DOHH2 (cell line): ENCODE measurements at regions not wholly inside any gene's neighbourhood (a gene's known extent, or its start where the extent isn't known, plus 50 kb on each side); places are given as distances from the start of the nearest gene placed in this dataset.

Source experiments
- H3F3A ChIP-seq: fragments of 200-600 bp; sonication (generic), shearing (Covaris generic); 2 replicates; pipeline ENCODE4 v1.6.0; 2016; ENCODE audit warnings: antibody characterized with exemption, mild to moderate bottlenecking; ENCODE audit not compliant: control insufficient read depth, insufficient read depth
- H3K27ac ChIP-seq: fragments of 200-600 bp; sonication (generic); 2 replicates; pipeline ENCODE4 v1.5.1; 2014; ENCODE audit warnings: low read depth, mild to moderate bottlenecking, low read length, moderate library complexity
- H3K27me3 ChIP-seq: fragments of 200-600 bp; sonication (generic); 2 replicates; pipeline ENCODE4 v1.6.1; 2014; ENCODE audit warnings: mild to moderate bottlenecking, low read length, mixed read lengths; ENCODE audit not compliant: control insufficient read depth
- H3K36me3 ChIP-seq: fragments of 200-600 bp; sonication (generic); 2 replicates; pipeline ENCODE4 v1.6.1; 2014; ENCODE audit warnings: mild to moderate bottlenecking, low read length, moderate library complexity, mixed read lengths; ENCODE audit not compliant: control insufficient read depth
- H3K4me1 ChIP-seq: fragments of 200-600 bp; sonication (generic); 2 replicates; pipeline ENCODE4 v1.6.1; 2014; ENCODE audit warnings: mild to moderate bottlenecking, low read length, mixed read lengths; ENCODE audit not compliant: control insufficient read depth
- H3K4me2 ChIP-seq: fragments of 200-600 bp; sonication (generic); 2 replicates; pipeline ENCODE4 v1.6.0; 2014; ENCODE audit warnings: mild to moderate bottlenecking, low read length, moderate library complexity
- H3K4me3 ChIP-seq: fragments of 200-600 bp; sonication (generic); 2 replicates; pipeline ENCODE4 v1.5.1; 2014; ENCODE audit warnings: mild to moderate bottlenecking, low read length, mixed read lengths
- H3K79me2 ChIP-seq: fragments of 200-600 bp; sonication (generic); 2 replicates; pipeline ENCODE4 v1.6.1; 2014; ENCODE audit warnings: mild to moderate bottlenecking, low read length, mixed read lengths; ENCODE audit not compliant: control insufficient read depth
- H3K9me2 ChIP-seq: fragments of 200-600 bp; sonication (generic); replicated peaks from 2 replicates; pipeline ENCODE4 v1.6.1; 2014; ENCODE audit warnings: mild to moderate bottlenecking, low read length, mixed read lengths; ENCODE audit not compliant: control insufficient read depth
- H3K9me3 ChIP-seq: fragments of 200-600 bp; sonication (generic); 2 replicates; pipeline ENCODE4 v1.6.1; 2014; ENCODE audit warnings: antibody characterized with exemption, low read length, mixed read lengths; ENCODE audit not compliant: control insufficient read depth, insufficient read depth
- H4K20me1 ChIP-seq: fragments of 200-600 bp; sonication (generic); 2 replicates; pipeline ENCODE4 v1.6.0; 2014; ENCODE audit warnings: low read depth, mild to moderate bottlenecking, antibody characterized with exemption, low read length, moderate library complexity; ENCODE audit not compliant: control insufficient read depth, insufficient read depth
- EZH2phosphoT487 ChIP-seq: fragments of 200-600 bp; sonication (generic); IDR thresholded peaks from 2 replicates; pipeline ENCODE4 v1.6.1; 2017; ENCODE audit warnings: borderline replicate concordance, mild to moderate bottlenecking, antibody characterized with exemption, low read length, moderate library complexity, mixed read lengths
- TF ChIP-seq, protein P1 (sequence below): fragments of 200-600 bp; sonication (generic); IDR thresholded peaks from one replicate; pipeline ENCODE4 v1.5.1; 2014; ENCODE audit warnings: antibody characterized with exemption, mild to moderate bottlenecking, low read depth, low read length; ENCODE audit not compliant: poor library complexity, severe bottlenecking

DNA sequence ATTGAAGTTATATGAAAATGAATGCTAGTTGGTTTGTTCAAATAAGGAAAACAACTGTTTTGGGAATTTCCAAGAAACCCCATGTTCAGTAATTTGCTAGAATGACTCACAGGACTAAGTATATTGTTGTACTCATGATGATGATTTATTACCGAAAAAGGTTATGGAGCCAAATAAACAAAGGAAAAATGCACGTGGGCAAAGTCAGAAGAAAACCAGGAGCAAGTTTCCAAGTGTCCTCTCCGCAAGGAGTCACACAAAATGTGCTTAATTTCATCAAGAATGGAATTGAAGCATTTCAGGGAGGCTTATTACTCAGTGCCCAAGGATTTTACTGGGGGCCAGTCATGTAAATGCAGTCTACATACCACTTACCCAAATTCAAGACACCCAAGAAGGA lies 1652.4 kb upstream of the TMEFF2 start:
- Histone ChIP-seq H3K4me2 (no peak overlapping the region), H3K27ac (no peak overlapping the region), H3K4me3 (no peak overlapping the region)

GRCh38 chr2:193845604-193846003 lies 1650.9 kb upstream of the TMEFF2 start:
- H3F3A ChIP-seq: no peaks in the 10 kb centered on the region
- H3K36me3 ChIP-seq: no peaks in the 10 kb centered on the region

More for the DNA sequence above, 1652.4 kb upstream of the TMEFF2 start:
- no peaks in the 10 kb centered on the region for H3K27me3 ChIP-seq
- H3K9me3 ChIP-seq: no peaks in the 10 kb centered on the region
- H3K79me2 ChIP-seq: no peaks in the 10 kb centered on the region
- no peaks in the 10 kb centered on the region for H3K4me1 ChIP-seq
- H3K9me2 ChIP-seq: no peaks in the 10 kb centered on the region
- H3K36me3 ChIP-seq: no peaks in the 10 kb centered on the region
- H3F3A ChIP-seq: no peaks in the 10 kb centered on the region
- H4K20me1 ChIP-seq: no peaks in the 10 kb centered on the region
- TF ChIP-seq, protein P1, sequence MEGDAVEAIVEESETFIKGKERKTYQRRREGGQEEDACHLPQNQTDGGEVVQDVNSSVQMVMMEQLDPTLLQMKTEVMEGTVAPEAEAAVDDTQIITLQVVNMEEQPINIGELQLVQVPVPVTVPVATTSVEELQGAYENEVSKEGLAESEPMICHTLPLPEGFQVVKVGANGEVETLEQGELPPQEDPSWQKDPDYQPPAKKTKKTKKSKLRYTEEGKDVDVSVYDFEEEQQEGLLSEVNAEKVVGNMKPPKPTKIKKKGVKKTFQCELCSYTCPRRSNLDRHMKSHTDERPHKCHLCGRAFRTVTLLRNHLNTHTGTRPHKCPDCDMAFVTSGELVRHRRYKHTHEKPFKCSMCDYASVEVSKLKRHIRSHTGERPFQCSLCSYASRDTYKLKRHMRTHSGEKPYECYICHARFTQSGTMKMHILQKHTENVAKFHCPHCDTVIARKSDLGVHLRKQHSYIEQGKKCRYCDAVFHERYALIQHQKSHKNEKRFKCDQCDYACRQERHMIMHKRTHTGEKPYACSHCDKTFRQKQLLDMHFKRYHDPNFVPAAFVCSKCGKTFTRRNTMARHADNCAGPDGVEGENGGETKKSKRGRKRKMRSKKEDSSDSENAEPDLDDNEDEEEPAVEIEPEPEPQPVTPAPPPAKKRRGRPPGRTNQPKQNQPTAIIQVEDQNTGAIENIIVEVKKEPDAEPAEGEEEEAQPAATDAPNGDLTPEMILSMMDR: no peak
- no peak for TF ChIP-seq EZH2phosphoT487

DNA sequence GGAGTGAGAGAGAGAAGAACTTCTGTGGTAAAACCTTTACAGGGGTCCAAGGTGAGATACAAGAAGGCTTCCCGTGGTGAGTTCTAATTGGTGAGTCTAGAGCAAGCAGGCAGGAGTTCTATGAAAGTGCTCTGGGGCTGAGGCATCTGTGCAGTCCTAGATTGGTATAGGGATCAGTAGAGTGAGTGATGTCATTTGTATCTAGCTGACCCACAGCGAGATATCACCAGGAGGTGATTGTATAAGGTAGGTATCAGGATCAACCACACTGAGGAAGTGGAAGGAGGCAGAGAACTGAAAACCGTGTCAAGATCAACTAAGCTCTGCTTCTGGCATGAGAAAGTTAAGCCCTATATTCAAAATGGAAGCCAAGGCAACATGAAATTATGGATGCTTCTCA lies 1648.9 kb upstream of the TMEFF2 start:
- Histone ChIP-seq H3K27ac (no peak overlapping the region), H3F3A (no peaks in the 10 kb centered on the region), H4K20me1 (no peaks in the 10 kb centered on the region), H3K4me1 (no peaks in the 10 kb centered on the region), H3K9me3 (no peaks in the 10 kb centered on the region), H3K79me2 (no peaks in the 10 kb centered on the region), H3K4me3 (no peak overlapping the region), H3K4me2 (no peak overlapping the region), H3K36me3 (no peaks in the 10 kb centered on the region), H3K27me3 (no peaks in the 10 kb centered on the region), H3K9me2 (no peaks in the 10 kb centered on the region)
- TF ChIP-seq, protein P1: no peak
- no peak for TF ChIP-seq EZH2phosphoT487

More at GRCh38 chr2:193845604-193846003, 1650.9 kb upstream of the TMEFF2 start:
- TF ChIP-seq EZH2phosphoT487: no peak
- TF ChIP-seq, protein P1: no peak
- no peak overlapping the region for H3K4me2 ChIP-seq
- H3K79me2 ChIP-seq: no peaks in the 10 kb centered on the region
- H3K9me3 ChIP-seq: no peaks in the 10 kb centered on the region
- H3K27me3 ChIP-seq: no peaks in the 10 kb centered on the region
- H3K9me2 ChIP-seq: no peaks in the 10 kb centered on the region
- no peaks in the 10 kb centered on the region for H3K4me1 ChIP-seq
- no peak overlapping the region for H3K4me3 ChIP-seq
- H3K27ac ChIP-seq: no peak overlapping the region
- no peaks in the 10 kb centered on the region for H4K20me1 ChIP-seq
